ENCODE measurements at regions not wholly inside any gene's neighbourhood (a gene's known extent, or its start where the extent isn't known, plus 50 kb on each side); places are given as distances from the start of the nearest gene placed in this dataset.

- no peak for DNase-seq
Measured at GRCh38 chr16:51759329-51759728, 608.3 kb upstream of the SALL1 start.

- no peak for DNase-seq
Measured at GRCh38 chr16:51757921-51758479, 606.9 kb upstream of the SALL1 start.

GRCh38 chr16:51757505-51757904 lies 606.4 kb upstream of the SALL1 start:
- DNase-seq = no peak

GRCh38 chr16:51757124-51757470 lies 606.0 kb upstream of the SALL1 start:
- DNase-seq = no peak

DNA sequence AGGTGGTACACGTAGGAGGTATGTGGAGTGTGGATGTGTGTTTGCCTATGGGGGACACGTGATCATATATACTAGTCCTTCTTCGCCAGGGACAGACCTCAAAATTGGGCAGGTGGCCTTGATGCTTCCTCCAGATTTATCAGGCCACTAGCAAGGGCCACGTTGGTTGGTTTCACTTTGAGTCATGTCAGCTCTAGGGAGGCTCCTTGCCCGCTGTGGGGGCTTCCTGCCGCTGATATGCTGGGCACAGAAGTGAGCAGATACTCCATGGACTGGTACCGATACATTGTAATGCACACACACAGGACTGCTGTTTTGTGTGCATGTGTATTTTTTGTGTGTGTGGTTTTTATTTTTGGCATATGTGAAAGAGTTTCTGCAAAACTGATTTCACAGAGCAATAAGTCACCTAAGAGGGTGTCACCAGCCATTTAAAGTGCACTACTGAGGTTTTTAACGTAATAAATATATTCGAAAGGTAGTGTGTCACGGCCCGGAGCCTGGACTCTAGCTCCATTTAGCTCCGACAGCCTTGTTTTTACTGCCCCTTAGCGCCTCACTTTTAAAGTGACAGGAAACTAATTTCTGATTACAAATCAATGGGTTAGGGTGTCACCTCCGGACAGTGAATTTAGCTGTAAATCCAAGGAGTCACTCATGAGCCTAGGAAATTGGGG lies 605.5 kb upstream of the SALL1 start:
- DNase-seq = no peak

GRCh38 chr16:51755577-51756355 lies 604.7 kb upstream of the SALL1 start:
- DNase-seq = no peak

DNA sequence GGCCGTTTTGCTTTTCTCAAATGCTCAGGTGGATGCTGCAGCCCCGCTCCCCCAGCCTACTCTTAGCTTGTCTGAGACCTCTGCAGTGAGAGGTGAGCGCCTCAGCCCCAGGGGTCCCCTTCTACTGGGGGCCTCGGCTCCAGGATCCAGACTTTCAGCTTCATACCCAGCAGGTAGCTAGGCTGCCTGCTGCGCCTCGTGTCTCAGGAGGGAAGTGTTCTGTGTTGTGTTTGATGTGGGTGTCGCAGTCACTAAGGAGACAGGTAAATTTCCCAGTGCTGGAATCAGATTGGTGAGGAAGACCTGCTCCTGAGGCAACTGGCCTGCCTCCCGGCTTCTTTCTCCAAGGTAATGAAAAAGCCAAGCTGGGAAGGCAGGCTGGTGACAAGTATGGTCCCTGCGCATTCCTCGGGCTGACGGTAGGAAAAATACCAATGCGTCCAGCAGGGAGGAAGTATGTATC lies 604.0 kb upstream of the SALL1 start:
- no peak for DNase-seq

DNA sequence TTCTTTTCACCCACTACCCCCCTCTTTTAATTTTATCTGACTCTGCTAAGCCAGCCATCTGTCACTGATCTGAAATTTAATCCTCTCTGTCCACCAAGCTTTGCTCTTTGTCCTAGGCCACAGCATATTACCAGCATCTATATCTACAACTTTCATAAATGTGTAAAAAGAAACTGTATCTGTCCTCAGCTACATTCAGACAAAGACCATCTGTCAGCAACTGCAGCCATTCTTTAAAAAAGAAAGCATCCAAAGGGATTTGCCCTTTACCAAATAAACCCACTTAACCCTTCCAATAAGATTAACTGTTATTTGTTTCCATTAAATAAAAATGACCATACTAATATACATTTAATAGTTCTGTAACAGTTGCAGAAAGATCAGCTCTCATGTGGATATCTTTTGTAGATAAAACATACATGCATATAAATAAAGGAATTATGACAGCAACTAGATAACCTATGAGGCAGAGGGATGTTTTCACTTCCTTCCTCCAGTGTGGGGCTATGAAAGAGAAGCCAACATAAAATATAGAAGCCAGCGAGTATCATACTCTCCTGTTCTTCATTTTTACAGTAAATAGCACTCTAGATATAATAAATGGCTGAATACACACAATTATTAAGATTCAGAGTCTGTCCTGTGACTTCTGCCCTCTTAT lies 602.5 kb upstream of the SALL1 start:
- no peak for DNase-seq

DNA sequence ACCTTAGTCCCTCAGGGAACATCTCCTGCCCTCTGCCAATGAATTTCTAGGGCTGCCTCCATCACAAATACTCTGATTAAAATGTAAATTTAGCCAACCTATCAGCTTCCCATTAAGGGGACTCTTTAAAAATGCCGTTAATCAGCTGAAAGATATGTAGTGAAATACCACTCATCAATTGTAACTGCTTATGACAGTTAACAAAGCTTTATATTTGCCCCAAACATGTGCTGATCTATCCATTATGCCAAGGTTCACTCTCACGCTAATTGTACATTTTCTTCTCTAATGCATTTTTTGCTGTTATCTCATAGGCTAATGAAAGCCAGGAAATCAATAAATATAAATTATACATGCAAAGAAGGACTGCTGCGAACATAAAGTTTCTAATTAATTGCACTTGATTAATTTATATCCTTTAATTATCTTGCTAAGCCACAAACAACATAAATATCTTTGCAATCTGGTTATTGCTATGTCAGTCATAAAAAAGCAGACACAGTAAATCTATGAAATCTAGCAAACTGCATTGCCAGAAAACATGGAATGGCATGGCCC lies 601.4 kb upstream of the SALL1 start:
- no peak for DNase-seq

- DNase-seq = no peak
Measured at GRCh38 chr16:51747329-51747728, 596.3 kb upstream of the SALL1 start.

DNA sequence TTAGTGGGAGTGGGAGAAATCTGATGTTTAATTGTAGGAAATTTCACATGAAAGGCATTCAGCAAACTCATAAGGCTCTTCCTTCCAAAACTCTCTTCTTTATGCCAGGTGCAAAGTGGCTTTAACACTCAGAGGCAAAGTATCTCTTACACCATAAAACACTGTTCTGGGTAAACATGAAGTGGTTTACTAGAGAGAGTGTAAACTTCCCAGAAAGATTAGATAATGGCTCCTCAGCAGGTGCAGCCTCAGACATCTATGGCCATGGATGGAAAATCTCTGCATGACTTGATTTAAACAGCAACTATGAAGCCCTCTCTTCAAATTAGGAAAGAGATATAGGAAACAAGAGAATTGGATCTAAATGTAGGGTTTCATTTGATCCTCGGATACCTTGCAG lies 583.1 kb upstream of the SALL1 start:
- DNase-seq = no peak

- DNase-seq = no peak
Measured at GRCh38 chr16:51733181-51733580, 582.1 kb upstream of the SALL1 start.

DNA sequence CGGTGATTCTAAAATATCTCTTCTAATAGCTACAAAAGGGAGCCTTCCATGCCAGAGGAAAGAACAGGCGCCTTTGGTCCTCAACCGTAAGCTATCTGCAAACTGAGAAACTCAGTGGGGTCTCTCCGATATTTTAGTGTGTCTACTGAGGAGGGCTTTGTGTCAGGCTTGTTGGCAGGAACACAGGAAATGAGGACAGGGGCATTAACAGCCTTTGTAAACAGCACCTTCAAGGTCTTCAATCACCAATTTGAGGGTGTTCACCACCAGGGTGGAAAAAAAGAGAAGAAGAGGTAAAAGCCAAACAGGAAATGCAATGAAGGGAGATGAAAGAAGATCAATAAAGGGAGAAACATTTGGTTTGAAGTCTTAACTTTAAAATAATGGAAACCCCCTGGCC lies 580.1 kb upstream of the SALL1 start:
- DNase-seq = no peak

DNA sequence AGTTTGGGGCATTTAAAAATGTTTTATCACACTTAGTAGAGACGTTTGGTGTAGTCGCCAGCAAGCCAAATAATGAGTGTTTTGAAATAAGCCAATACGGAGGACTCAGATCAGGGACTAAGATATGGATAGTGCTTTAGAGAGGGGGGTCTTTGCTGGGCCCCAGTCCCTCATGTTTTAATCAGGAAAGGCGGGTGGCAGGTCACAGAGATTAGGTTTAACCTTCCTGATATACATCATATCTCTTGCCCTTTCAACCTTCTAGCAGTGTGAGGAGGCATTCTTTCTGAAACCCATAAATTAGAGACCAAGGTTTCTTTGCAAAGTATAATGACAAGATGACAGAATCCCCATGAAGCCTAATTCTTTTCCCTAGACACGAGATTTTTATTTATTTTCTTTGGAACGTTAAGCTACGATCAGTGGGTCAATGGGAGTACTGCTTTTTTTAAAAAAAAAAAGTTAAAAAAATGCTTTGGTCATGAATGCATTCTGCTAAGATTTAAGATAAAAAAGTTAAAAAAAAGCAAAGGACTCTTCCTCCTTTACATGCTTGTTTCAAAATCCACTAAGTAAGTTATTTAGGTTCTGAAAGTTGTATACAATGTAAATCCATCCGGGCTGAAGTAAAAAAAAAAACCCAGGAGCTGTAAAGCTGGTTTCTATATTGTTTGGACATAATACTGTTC lies 572.1 kb upstream of the SALL1 start:
- DNase-seq = no peak

DNA sequence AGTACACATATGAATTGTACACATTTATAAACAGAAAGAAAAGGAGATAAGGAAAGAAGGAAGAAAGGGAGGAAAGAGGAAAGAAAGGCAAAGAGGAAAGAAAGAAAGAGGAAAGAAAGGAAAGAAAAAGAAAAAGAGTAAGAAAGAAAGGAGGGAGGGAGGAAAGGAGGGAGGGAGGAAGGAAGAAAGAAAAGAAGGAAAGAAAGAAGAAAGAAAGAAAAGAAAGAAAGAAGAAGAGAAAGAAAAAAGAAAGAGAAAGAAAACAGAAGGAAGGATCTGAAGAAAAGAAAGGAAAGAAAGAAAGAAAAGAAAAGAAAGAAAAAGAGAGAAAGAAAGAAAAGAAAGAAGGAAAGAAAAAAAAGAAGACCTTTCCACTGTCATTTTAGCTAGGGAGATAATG lies 571.4 kb upstream of the SALL1 start:
- DNase-seq = no peak

DNA sequence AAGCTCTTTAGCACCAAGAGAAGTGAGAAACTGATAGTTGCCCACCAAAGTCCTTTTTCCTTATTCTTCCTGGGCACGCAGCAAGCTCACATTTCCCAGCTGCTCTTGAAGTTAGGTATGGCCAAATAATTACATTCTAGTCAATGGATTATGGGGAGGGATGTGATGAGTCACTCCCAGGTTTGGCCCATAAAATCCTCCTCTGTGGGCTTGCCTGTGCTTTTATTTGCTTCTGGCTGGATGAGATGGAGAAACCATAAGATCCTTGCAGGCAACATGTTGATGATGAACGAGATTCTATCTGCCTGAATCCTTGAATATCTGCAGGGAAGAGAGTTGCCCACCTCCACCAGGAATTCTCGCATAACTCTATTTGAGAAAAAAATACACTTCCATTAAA lies 568.3 kb upstream of the SALL1 start:
- no peak for DNase-seq

- DNase-seq = no peak
Measured at GRCh38 chr16:51716195-51716594, 565.1 kb upstream of the SALL1 start.

DNA sequence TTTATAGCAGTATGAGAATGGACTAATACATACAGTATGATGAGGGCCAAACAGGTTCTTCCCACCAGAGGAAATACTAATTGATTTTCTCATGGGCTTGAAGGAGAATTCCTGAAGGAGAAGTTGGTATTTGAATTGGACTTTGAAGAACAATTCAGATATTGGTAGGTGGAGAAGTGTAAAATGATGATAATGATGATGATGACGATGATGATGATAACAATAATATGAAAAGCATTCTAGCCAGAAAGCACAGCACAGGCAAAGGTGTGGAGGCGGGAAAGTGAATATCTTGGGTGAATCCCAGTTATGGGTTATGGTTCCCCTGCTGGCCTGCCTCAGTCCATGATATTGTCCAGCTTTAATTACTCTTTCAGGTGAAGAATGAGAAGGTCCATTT lies 562.4 kb upstream of the SALL1 start:
- DNase-seq = no peak

- no peak for DNase-seq
Measured at GRCh38 chr16:51710905-51711563, 560.0 kb upstream of the SALL1 start.

DNA sequence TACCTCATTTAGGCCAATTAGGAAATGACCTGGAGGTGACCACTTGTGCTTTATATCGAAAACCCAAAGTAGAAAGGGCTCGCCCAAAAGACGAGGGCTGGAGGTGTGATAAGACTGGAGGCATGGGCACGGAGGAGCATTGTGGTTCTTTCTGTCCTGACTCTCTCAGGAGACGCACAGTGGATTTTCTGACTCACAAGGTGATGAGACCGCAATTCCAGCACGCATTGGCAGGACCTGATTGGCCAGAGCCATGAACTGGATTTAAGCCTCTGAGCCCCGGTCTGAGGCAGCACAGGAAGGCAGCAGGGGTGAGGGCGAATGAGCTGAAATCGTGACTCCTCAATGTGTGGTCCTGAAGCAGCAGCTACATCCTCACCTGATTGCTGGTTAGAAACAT lies 559.1 kb upstream of the SALL1 start:
- no peak for DNase-seq

DNA sequence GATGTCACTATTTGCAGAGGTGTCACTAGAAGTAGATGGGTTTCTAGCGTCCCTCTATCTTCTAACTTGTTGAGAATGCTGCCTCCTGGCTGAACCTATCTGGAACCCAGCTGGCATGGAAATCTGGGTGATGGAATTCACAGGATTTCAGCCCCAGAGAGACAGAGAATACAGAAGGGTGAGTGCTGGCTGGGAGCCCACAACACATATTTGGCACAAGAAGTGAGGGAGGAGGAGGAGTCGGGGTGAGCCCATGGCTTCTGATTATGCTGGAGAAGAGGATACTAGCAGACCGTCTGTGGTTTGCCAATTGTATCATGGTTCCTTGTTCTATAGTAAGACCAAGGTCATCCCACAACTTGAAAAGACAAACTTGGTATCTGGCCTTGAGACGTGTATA lies 557.8 kb upstream of the SALL1 start:
- no peak for DNase-seq

GRCh38 chr16:51707666-51708065 lies 556.6 kb upstream of the SALL1 start:
- no peak for DNase-seq
